Kidney epithelial cell (primary cell): ENCODE measurements at regions not wholly inside any gene's neighbourhood (a gene's known extent, or its start where the extent isn't known, plus 50 kb on each side); places are given as distances from the start of the nearest gene placed in this dataset.
A peak's percentile ranks its signal among the peaks of the same experiment; 100 is the strongest.

Experiments used
- DNase-seq: peaks from one replicate; pipeline ENCODE4 v3.0.0-alpha.2; 2010; ENCODE audit warnings: low read depth
- H3K27me3 ChIP-seq: 2 replicates; pipeline ENCODE4 v1.6.0; 2011; ENCODE audit warnings: low read length; ENCODE audit not compliant: control insufficient read depth, insufficient read depth
- H3K36me3 ChIP-seq: 2 replicates; pipeline ENCODE4 v1.5.1; 2011; ENCODE audit warnings: low read length; ENCODE audit not compliant: control insufficient read depth, insufficient read depth
- H3K4me3 ChIP-seq: 2 replicates; pipeline ENCODE4 v1.5.1; 2011; ENCODE audit warnings: low read depth, mild to moderate bottlenecking, control low read depth, low read length
- TF ChIP-seq, protein P1 (sequence below): IDR thresholded peaks from 2 replicates; pipeline ENCODE4 v1.5.1; 2011; ENCODE audit warnings: mild to moderate bottlenecking, moderate library complexity, low read length, control low read depth, inconsistent platforms; ENCODE audit not compliant: insufficient read depth, poor library complexity, severe bottlenecking

DNA sequence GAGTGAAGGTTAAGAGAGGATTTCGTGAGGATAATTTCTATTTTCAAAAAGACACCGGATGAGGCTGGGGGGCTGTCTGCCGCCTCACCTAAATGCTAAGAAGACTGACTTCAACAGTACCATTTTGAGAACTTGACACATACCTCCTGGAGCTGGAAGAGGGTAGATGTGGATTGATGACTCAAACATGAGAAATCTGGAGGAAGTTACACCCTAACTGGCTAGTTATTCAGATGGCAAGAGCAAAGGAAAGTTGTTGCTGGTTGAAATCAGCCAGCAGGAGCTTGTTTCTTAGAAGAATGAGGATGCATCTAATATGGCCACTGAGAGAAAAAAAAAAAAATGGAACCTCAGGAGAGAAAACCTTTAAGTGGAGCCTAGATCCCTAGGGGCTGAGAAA, 76.2 kb upstream of the KIAA1217 start:
- DNase-seq, result peak; percentile 12
- no peak overlapping the region for H3K4me3 ChIP-seq
- H3K27me3 ChIP-seq, result no peaks in the 10 kb centered on the region
- no peaks in the 10 kb centered on the region for H3K36me3 ChIP-seq
- TF ChIP-seq, protein P1, sequence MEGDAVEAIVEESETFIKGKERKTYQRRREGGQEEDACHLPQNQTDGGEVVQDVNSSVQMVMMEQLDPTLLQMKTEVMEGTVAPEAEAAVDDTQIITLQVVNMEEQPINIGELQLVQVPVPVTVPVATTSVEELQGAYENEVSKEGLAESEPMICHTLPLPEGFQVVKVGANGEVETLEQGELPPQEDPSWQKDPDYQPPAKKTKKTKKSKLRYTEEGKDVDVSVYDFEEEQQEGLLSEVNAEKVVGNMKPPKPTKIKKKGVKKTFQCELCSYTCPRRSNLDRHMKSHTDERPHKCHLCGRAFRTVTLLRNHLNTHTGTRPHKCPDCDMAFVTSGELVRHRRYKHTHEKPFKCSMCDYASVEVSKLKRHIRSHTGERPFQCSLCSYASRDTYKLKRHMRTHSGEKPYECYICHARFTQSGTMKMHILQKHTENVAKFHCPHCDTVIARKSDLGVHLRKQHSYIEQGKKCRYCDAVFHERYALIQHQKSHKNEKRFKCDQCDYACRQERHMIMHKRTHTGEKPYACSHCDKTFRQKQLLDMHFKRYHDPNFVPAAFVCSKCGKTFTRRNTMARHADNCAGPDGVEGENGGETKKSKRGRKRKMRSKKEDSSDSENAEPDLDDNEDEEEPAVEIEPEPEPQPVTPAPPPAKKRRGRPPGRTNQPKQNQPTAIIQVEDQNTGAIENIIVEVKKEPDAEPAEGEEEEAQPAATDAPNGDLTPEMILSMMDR, result no peak

DNA sequence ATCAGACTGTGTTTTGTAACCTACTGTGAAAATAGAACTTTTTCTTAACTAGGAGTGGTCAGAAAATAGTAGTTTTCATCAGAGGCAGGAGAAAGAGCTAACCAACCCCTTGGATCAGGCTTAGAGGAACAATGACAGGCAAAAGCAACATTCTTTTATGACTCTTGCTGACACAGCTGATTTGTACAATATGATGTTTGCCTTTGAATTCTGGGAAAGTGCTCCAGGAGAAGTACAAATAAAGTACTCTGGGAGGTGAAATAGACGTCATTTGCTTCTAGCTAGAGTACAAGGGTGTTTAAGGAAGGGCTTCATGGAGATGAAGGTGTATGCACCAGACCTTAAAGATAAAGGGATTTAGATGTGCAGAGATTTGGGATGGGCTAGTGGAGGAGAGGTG, 75.1 kb upstream of the KIAA1217 start:
- Histone ChIP-seq H3K4me3 (no peak overlapping the region), H3K36me3 (no peaks in the 10 kb centered on the region), H3K27me3 (no peaks in the 10 kb centered on the region)
- DNase-seq, result no peak
- TF ChIP-seq, protein P1, result no peak

- Histone ChIP-seq H3K27me3 (no peaks in the 10 kb centered on the region), H3K36me3 (no peaks in the 10 kb centered on the region), H3K4me3 (no peak overlapping the region)
- DNase-seq, result no peak
- TF ChIP-seq, protein P1, result no peak
Measured at GRCh38 chr10:24136070-24136469, 72.9 kb upstream of the KIAA1217 start.

GRCh38 chr10:24147321-24147720, 61.6 kb upstream of the KIAA1217 start:
- DNase-seq, result no peak
- Histone ChIP-seq H3K4me3 (no peak overlapping the region), H3K27me3 (no peaks in the 10 kb centered on the region), H3K36me3 (no peaks in the 10 kb centered on the region)
- TF ChIP-seq, protein P1, result no peak

GRCh38 chr10:24149640-24150039, 59.3 kb upstream of the KIAA1217 start:
- H3K36me3 ChIP-seq, result no peaks in the 10 kb centered on the region
- no peak overlapping the region for H3K4me3 ChIP-seq
- TF ChIP-seq, protein P1, result no peak
- no peak for DNase-seq
- no peaks in the 10 kb centered on the region for H3K27me3 ChIP-seq

DNA sequence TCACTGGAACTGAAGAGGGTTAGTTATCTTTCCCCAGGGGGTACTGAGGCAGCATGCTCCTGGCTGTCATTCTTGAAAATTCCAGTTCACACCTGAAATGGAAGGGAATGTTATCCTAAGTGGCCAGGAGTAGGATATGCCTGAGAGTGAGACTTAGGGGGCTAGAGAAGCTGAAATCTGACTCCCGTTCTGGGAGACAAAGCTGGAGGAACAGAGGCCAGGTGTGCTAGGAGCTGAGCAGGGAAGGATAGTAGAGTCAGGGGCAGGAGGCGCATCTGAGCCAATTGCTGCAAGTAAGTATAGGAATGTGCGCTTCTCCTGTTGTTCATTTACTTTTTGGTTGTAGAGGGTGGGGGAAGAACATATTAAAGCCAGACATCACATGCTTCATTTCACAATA, 58.1 kb upstream of the KIAA1217 start:
- Histone ChIP-seq H3K36me3 (no peaks in the 10 kb centered on the region), H3K4me3 (no peak overlapping the region), H3K27me3 (no peaks in the 10 kb centered on the region)
- TF ChIP-seq, protein P1, result no peak
- no peak for DNase-seq
